Amniotic epithelial cell (primary cell): ENCODE measurements at regions not wholly inside any gene's neighbourhood (a gene's known extent, or its start where the extent isn't known, plus 50 kb on each side); places are given as distances from the start of the nearest gene placed in this dataset.
"Not testable (repeated sequence)": the region's sequence is repeated elsewhere in the genome, so short reads cannot be mapped to it uniquely, and the experiment has no call there.

Experiments
- DNase-seq: peaks from one replicate; pipeline ENCODE4 v3.0.0-alpha.2; 2010; ENCODE audit warnings: low read depth

DNA sequence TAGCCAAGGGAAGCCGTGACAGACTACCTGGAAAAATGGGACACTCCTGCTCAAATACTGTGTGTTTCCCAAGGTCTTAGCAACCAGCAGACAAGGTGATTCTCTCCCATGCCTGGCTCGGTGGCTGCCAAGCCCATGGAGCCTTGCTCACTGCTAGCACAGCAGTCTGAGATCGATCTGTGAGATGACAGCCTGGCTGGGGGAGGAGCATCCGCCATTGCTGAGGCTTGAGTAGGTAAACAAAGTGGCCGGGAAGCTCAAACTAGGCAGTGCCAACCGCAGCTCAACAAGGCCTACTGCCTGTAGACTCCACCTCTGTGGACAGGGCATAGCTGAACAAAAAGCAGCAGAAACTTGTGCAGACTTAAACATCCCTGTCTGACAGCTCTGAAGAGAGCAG is 137.0 kb downstream of the USP46 start:
- DNase-seq: not testable (repeated sequence)

DNA sequence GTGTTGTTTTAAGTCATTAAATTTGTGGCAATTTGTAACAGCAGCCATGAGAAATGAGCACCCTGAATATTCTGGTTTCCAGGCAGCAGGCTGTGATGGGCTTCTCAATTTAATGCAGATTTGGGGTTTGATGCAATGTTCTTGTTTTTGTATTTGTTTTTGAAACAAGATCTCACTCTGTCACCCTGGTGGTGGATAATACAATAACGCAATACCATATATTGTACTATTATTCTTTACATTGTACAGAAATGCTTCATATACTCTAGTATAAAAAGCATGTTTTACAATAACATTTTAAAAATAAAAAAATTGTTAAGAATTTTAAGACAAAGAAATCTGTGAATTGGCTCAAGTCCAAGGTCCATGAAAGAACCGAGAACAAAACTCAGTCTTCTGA is 129.1 kb downstream of the USP46 start:
- no peak for DNase-seq

DNA sequence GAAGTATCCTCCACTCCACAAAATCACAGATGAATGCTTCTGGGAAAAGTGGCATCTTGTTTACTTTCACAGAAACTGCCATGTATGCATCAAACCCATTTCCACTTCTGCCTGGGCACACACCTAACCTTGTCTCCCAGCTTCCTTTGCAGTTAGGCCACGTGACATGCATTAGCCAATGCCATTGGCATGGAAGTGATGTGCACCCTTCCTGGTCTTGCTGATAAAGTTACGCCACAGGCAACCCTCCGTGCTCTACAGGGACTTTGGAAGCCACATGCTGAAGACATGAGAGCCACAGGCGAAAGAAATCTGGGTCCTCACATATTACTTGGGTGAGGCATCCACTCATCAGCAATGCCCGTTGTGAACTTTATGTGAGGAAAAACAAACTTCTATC is 123.3 kb downstream of the USP46 start:
- no peak for DNase-seq
